ENCODE measurements at regions not wholly inside any gene's neighbourhood (a gene's known extent, or its start where the extent isn't known, plus 50 kb on each side); places are given as distances from the start of the nearest gene placed in this dataset.

- no peak for DNase-seq
- Histone ChIP-seq H3K9me3 (ENCODE audit: control insufficient read depth, low read length) (no peaks in the 10 kb centered on the region), H3K4me3 (ENCODE audit: low read length) (no peak overlapping the region), H3K27me3 (ENCODE audit: control insufficient read depth, insufficient read depth, low read length, poor library complexity, severe bottlenecking) (no peaks in the 10 kb centered on the region), H3K9ac (ENCODE audit: extremely low read depth, low read length, poor library complexity, severe bottlenecking) (no peak overlapping the region), H3K36me3 (ENCODE audit: control insufficient read depth, insufficient read depth, low read length) (no peaks in the 10 kb centered on the region), H3K27ac (ENCODE audit: low read depth, low read length) (no peak overlapping the region), H3K4me1 (ENCODE audit: control insufficient read depth, insufficient read depth, low read length) (no peaks in the 10 kb centered on the region)
- Mint-ChIP-seq H3K4me3 (no peak overlapping the region), H3K27ac (no peak overlapping the region), H3K9me3 (peaks cover 17% of the 10 kb centered on the region), H3K36me3 (ENCODE audit: low read depth) (no peaks in the 10 kb centered on the region), H3K27me3 (ENCODE audit: insufficient read depth) (no peaks in the 10 kb centered on the region), H3K4me1 (no peaks in the 10 kb centered on the region)
- TF ChIP-seq CTCF (conservative IDR thresholded peaks at IDR 0.05): no peak
Observed at GRCh38 chr14:86570371-86570770, 1040.4 kb downstream of the FLRT2 start.

- Mint-ChIP-seq H3K36me3 (ENCODE audit: low read depth) (no peaks in the 10 kb centered on the region), H3K4me1 (peaks cover 2% of the 10 kb centered on the region), H3K27ac (no peak overlapping the region), H3K4me3 (no peak overlapping the region), H3K9me3 (no peaks in the 10 kb centered on the region), H3K27me3 (ENCODE audit: insufficient read depth) (peaks cover 2% of the 10 kb centered on the region)
- Histone ChIP-seq H3K36me3 (ENCODE audit: control insufficient read depth, insufficient read depth, low read length) (no peaks in the 10 kb centered on the region), H3K4me3 (ENCODE audit: low read length) (no peak overlapping the region), H3K9me3 (ENCODE audit: control insufficient read depth, low read length) (no peaks in the 10 kb centered on the region), H3K27me3 (ENCODE audit: control insufficient read depth, insufficient read depth, low read length, poor library complexity, severe bottlenecking) (no peaks in the 10 kb centered on the region), H3K27ac (ENCODE audit: low read depth, low read length) (no peak overlapping the region), H3K4me1 (ENCODE audit: control insufficient read depth, insufficient read depth, low read length) (peaks cover 4% of the 10 kb centered on the region), H3K9ac (ENCODE audit: extremely low read depth, low read length, poor library complexity, severe bottlenecking) (no peak overlapping the region)
- no peak for TF ChIP-seq CTCF (conservative IDR thresholded peaks at IDR 0.05)
- no peak for DNase-seq
Observed at GRCh38 chr14:86543521-86543920, 1013.6 kb downstream of the FLRT2 start.

- H3K27me3 Mint-ChIP-seq (ENCODE audit: insufficient read depth): peaks cover 2% of the 10 kb centered on the region
- no peak for TF ChIP-seq CTCF (conservative IDR thresholded peaks at IDR 0.05)
- Histone ChIP-seq H3K27me3 (ENCODE audit: control insufficient read depth, insufficient read depth, low read length, poor library complexity, severe bottlenecking) (no peaks in the 10 kb centered on the region), H3K9ac (ENCODE audit: extremely low read depth, low read length, poor library complexity, severe bottlenecking) (no peak overlapping the region), H3K4me3 (ENCODE audit: low read length) (no peak overlapping the region), H3K27ac (ENCODE audit: low read depth, low read length) (no peak overlapping the region), H3K4me1 (ENCODE audit: control insufficient read depth, insufficient read depth, low read length) (peaks cover 4% of the 10 kb centered on the region), H3K36me3 (ENCODE audit: control insufficient read depth, insufficient read depth, low read length) (no peaks in the 10 kb centered on the region), H3K9me3 (ENCODE audit: control insufficient read depth, low read length) (no peaks in the 10 kb centered on the region)
- DNase-seq: no peak
- peaks cover 2% of the 10 kb centered on the region for H3K9me3 Mint-ChIP-seq
- H3K36me3 Mint-ChIP-seq (ENCODE audit: low read depth): no peaks in the 10 kb centered on the region
- no peak overlapping the region for H3K4me3 Mint-ChIP-seq
- H3K4me1 Mint-ChIP-seq: peaks cover 2% of the 10 kb centered on the region
- H3K27ac Mint-ChIP-seq: no peak overlapping the region
- 89 to 95% methylated on average over 2 to 4 of the region's 4 CpGs for WGBS, 2 experiments (ENCODE audit: insufficient coverage in 1 of 2, insufficient read length in 1 of 2)
Observed at GRCh38 chr14:86541972-86542371, 1012.0 kb downstream of the FLRT2 start.

Data from endodermal cell (in vitro differentiated cells).